A549 (cell line): ENCODE measurements at regions not wholly inside any gene's neighbourhood (a gene's known extent, or its start where the extent isn't known, plus 50 kb on each side); places are given as distances from the start of the nearest gene placed in this dataset.

Experiments
- ATAC-seq, 2 experiments: fragments of 200-7000 bp in 1 of 2; fragments of >200 bp in 1 of 2; cut with Nextera tagmentation in 1 of 2; cut with Tn5 transposase in 1 of 2; 3 replicates each; pipeline versions ENCODE4 v1.8.0 to v1.9.1; 2018 to 2020; ENCODE audit warnings: mild to moderate bottlenecking in 1 of 2, moderate library complexity in 1 of 2
- CTCF ChIA-PET: fragments of 300-600 bp; sonication (Branson Sonifier 250); formaldehyde crosslinking; extraction: SDS; loops from one replicate; lab custom pipeline; 2021; ENCODE audit warnings: antibody characterized with exemption, inconsistent platforms; lab: Yijun Ruan, JAX
- POLR2A ChIA-PET: fragments of 350-600 bp; formaldehyde crosslinking; extraction: SDS; loops from one replicate; lab custom pipeline; 2021; ENCODE audit warnings: antibody characterized with exemption, inconsistent platforms; lab: Yijun Ruan, JAX
- DNase-seq, 2 experiments: peaks; one replicate each; pipeline versions ENCODE4 v3.0.0 to v3.0.0-alpha.2; 2011 to 2016; ENCODE audit warnings: low read depth in 1 of 2, low spot score in 1 of 2
- FAIRE-seq: peaks from 2 replicates; lab custom pipeline; 2011; peaks lifted over from hg19 to GRCh38; lab: Jason Lieb, UNC
- H3K27ac ChIP-seq, 2 experiments: fragments of >200 bp; sonication (Bioruptor Twin); formaldehyde crosslinking; 3 replicates each; pipeline ENCODE4 v1.5.1; 2016 to 2017
- H3K4me1 ChIP-seq: fragments of >200 bp; sonication (Bioruptor Twin); formaldehyde crosslinking; 3 replicates; pipeline ENCODE4 v1.6.1; 2016
- H3K4me2 ChIP-seq: fragments of >200 bp; sonication (Bioruptor Twin); formaldehyde crosslinking; 3 replicates; pipeline ENCODE4 v1.6.1; 2016
- H3K4me3 ChIP-seq: fragments of >200 bp; sonication (Bioruptor Twin); formaldehyde crosslinking; 3 replicates; pipeline ENCODE4 v1.5.1; 2016
- H3K9me3 ChIP-seq: fragments of >200 bp; sonication (Bioruptor Twin); formaldehyde crosslinking; 3 replicates; pipeline ENCODE4 v1.6.1; 2016
- BHLHE40 ChIP-seq: IDR thresholded peaks from 2 replicates; pipeline ENCODE4 v1.6.1; 2012; ENCODE audit warnings: low read depth, low read length, inconsistent platforms
- CBX2 ChIP-seq: fragments of 200-600 bp; sonication (generic); IDR thresholded peaks from 2 replicates; pipeline ENCODE4 v1.6.1; 2016; ENCODE audit warnings: low read depth, mild to moderate bottlenecking, borderline replicate concordance
- CBX8 ChIP-seq: fragments of 200-600 bp; sonication (generic); IDR thresholded peaks from 2 replicates; pipeline ENCODE4 v1.6.1; 2016
- CHD2 ChIP-seq: fragments of 150-350 bp; IDR thresholded peaks from 2 replicates; pipeline ENCODE4 v1.6.1; 2014; ENCODE audit warnings: low read length; ENCODE audit not compliant: partially characterized antibody
- CHD4 ChIP-seq: fragments of 200-600 bp; sonication (generic); IDR thresholded peaks from 2 replicates; pipeline ENCODE4 v1.6.1; 2016; ENCODE audit warnings: antibody characterized with exemption, mild to moderate bottlenecking, borderline replicate concordance
- EHMT2 ChIP-seq: fragments of 200-600 bp; sonication (generic); IDR thresholded peaks from 2 replicates; pipeline ENCODE4 v1.6.1; 2016; ENCODE audit warnings: antibody characterized with exemption, low read depth, mild to moderate bottlenecking, moderate library complexity
- FOSL2 ChIP-seq, 2 experiments: fragments of 450-650 bp in 1 of 2; fragments of >200 bp in 1 of 2; sonication (Bioruptor Twin) in 1 of 2; formaldehyde crosslinking; IDR thresholded peaks; 2 replicates each; pipeline versions ENCODE4 v1.5.0 to v1.6.1; 2016 to 2020; ENCODE audit warnings: mild to moderate bottlenecking in 1 of 2, moderate library complexity in 1 of 2
- HOXB5 ChIP-seq: fragments of 250-450 bp; sonication (Bioruptor Pico); IDR thresholded peaks from 2 replicates; pipeline ENCODE4 v1.5.0; 2020; ENCODE audit warnings: mild to moderate bottlenecking, moderate library complexity
- JUN ChIP-seq, 2 experiments: fragments of >200 bp; sonication (Bioruptor Twin); formaldehyde crosslinking; IDR thresholded peaks; 2 replicates in 1 of 2; 3 replicates in 1 of 2; pipeline ENCODE4 v1.6.1; 2016 to 2017
- KDM5A ChIP-seq: fragments of 200-600 bp; sonication (generic); IDR thresholded peaks from 2 replicates; pipeline ENCODE4 v1.6.1; 2016; ENCODE audit warnings: antibody characterized with exemption, mild to moderate bottlenecking
- MAFK ChIP-seq: fragments of 450-650 bp; IDR thresholded peaks from 2 replicates; pipeline ENCODE4 v1.6.1; 2014; ENCODE audit not compliant: partially characterized antibody
- MYC ChIP-seq: IDR thresholded peaks from 2 replicates; pipeline ENCODE4 v1.6.1; 2012; ENCODE audit warnings: mild to moderate bottlenecking, inconsistent platforms, low read length, improper control_type of control experiment, borderline replicate concordance
- NFE2L2 ChIP-seq: fragments of 150-350 bp; conservative IDR thresholded peaks from 2 replicates; pipeline ENCODE4 v1.6.1; 2014; ENCODE audit warnings: low read length
- PHF8 ChIP-seq: fragments of 200-600 bp; sonication (generic); IDR thresholded peaks from 2 replicates; pipeline ENCODE4 v1.6.1; 2016; ENCODE audit warnings: low read depth, mild to moderate bottlenecking, antibody characterized with exemption, moderate library complexity, borderline replicate concordance
- POLR2A ChIP-seq: IDR thresholded peaks from 2 replicates; pipeline ENCODE4 v1.6.1; 2012; ENCODE audit warnings: mild to moderate bottlenecking, low read length
- POLR2AphosphoS2 ChIP-seq: conservative IDR thresholded peaks from 2 replicates; pipeline ENCODE4 v1.6.1; 2012; ENCODE audit warnings: low read length, improper control_type of control experiment, inconsistent platforms
- RAD21 ChIP-seq, 2 experiments: fragments of >200 bp in 1 of 2; sonication (Bioruptor Twin) in 1 of 2; formaldehyde crosslinking in 1 of 2; IDR thresholded peaks in 1 of 2; conservative IDR thresholded peaks in 1 of 2; 2 replicates in 1 of 2; 3 replicates in 1 of 2; pipeline ENCODE4 v1.6.1; 2012 to 2018; ENCODE audit warnings: inconsistent platforms in 1 of 2
- RARB ChIP-seq: fragments of 250-450 bp; sonication (Bioruptor Pico); IDR thresholded peaks from 2 replicates; pipeline ENCODE4 v1.8.0; 2021; ENCODE audit warnings: mild to moderate bottlenecking, moderate library complexity
- RCOR1 ChIP-seq: fragments of 150-350 bp; IDR thresholded peaks from 2 replicates; pipeline ENCODE4 v1.6.1; 2014; ENCODE audit warnings: antibody characterized with exemption, low read length, low read depth
- RNF2 ChIP-seq: fragments of 200-600 bp; sonication (generic); IDR thresholded peaks from 2 replicates; pipeline ENCODE4 v1.6.1; 2016; ENCODE audit warnings: low read depth, mild to moderate bottlenecking, antibody characterized with exemption, moderate library complexity, borderline replicate concordance
- TFCP2L1 ChIP-seq: fragments of 250-450 bp; sonication (Bioruptor Pico); IDR thresholded peaks from 2 replicates; pipeline ENCODE4 v1.5.0; 2021; ENCODE audit warnings: mild to moderate bottlenecking
- WGBS: methylation state at CpG from one replicate; pipeline ENCODE4 v1.1.6; 2017; ENCODE audit errors: missing lambda C conversion rate; 5-methylcytosine and 5-hydroxymethylcytosine counted together
- TF ChIP-seq, protein P1 (sequence below): fragments of >200 bp; sonication (Bioruptor Twin); formaldehyde crosslinking; IDR thresholded peaks from 3 replicates; pipeline ENCODE4 v1.5.1; 2016
- TF ChIP-seq, protein P2 (sequence below): fragments of >200 bp; sonication (Bioruptor Twin); formaldehyde crosslinking; IDR thresholded peaks from 3 replicates; pipeline ENCODE4 v1.6.1; 2016
- TF ChIP-seq, protein P3 (sequence below): IDR thresholded peaks from 2 replicates; pipeline ENCODE4 v1.6.1; 2012
- TF ChIP-seq, protein P4 (sequence below): IDR thresholded peaks from 2 replicates; pipeline ENCODE4 v1.6.1; 2012

DNA sequence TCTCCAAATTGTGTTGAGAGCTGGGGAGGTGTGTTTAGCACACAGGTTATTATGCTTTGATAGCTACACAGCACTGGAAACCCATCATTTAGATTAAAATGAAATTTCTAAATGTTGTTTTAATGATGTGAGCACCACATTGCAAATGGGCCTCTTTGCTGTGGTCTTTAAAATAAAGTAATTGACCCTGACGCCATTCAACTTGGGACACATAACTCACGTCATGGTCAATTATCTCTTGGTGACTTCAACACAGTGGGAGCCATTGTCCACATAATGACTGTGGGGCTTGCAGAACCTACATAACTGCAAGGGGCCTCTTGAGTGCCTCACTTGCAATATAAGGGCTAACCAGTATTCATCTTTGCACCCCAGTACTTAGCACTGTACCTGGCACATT, 280.4 kb downstream of the HLX start (continued):
- no peak for TF ChIP-seq RCOR1

DNA sequence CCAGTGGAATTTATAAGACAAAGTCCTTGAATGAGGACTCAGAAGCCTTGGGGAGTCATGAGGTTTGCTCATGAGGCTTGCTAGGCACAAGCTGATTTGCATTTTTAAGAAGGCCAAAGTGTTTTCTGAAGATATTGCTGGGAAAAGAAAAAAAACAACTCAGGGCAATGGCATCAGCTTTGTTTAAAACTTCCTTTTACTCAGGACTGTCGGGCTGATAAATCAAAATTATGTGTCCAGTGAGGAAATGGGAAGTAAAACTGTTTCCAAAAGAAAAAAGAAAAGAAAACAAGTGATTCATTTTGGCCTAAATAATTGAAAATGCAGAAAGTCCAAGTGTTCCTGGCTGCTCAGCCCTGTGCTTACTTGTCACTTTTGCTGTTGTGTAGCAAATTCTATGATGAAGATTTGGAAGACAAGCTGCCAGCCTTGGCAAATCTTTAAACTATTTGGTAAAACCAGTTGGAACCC, 282.4 kb downstream of the HLX start:
- FAIRE-seq (no peak), ATAC-seq (no peak), DNase-seq (no peak)
- H3K4me2 ChIP-seq: no peak overlapping the region
- ChIA-PET CTCF (interaction anchor here (1.3 kb wide), 1 partner anchor 13 kb away, joined by 3 read pairs; no protein-coding TSS in a partner anchor), POLR2A (no interaction called here)
- no peak overlapping the region for H3K4me3 ChIP-seq
- no peak overlapping the region for H3K27ac ChIP-seq
- 0 out of 3 replicates have a peak, but pooled peaks cover 3% of the 10 kb centered on the region for H3K4me1 ChIP-seq
- WGBS: 26% methylated on average over 1 of the region's 1 CpG
- TF ChIP-seq CBX8 (no peak), POLR2A (no peak), MYC (no peak), MAFK (no peak), BHLHE40 (no peak), RNF2 (no peak), CHD2 (no peak), CHD4 (no peak), CBX2 (no peak), TFCP2L1 (CRISPR knock-in tag) (no peak), NFE2L2 (no peak), HOXB5 (CRISPR knock-in tag) (no peak)
- TF ChIP-seq, protein P1, sequence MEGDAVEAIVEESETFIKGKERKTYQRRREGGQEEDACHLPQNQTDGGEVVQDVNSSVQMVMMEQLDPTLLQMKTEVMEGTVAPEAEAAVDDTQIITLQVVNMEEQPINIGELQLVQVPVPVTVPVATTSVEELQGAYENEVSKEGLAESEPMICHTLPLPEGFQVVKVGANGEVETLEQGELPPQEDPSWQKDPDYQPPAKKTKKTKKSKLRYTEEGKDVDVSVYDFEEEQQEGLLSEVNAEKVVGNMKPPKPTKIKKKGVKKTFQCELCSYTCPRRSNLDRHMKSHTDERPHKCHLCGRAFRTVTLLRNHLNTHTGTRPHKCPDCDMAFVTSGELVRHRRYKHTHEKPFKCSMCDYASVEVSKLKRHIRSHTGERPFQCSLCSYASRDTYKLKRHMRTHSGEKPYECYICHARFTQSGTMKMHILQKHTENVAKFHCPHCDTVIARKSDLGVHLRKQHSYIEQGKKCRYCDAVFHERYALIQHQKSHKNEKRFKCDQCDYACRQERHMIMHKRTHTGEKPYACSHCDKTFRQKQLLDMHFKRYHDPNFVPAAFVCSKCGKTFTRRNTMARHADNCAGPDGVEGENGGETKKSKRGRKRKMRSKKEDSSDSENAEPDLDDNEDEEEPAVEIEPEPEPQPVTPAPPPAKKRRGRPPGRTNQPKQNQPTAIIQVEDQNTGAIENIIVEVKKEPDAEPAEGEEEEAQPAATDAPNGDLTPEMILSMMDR: no peak
- TF ChIP-seq, protein P2, sequence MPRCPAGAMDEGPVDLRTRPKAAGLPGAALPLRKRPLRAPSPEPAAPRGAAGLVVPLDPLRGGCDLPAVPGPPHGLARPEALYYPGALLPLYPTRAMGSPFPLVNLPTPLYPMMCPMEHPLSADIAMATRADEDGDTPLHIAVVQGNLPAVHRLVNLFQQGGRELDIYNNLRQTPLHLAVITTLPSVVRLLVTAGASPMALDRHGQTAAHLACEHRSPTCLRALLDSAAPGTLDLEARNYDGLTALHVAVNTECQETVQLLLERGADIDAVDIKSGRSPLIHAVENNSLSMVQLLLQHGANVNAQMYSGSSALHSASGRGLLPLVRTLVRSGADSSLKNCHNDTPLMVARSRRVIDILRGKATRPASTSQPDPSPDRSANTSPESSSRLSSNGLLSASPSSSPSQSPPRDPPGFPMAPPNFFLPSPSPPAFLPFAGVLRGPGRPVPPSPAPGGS: no peak
- H3K9me3 ChIP-seq: no peaks in the 10 kb centered on the region

DNA sequence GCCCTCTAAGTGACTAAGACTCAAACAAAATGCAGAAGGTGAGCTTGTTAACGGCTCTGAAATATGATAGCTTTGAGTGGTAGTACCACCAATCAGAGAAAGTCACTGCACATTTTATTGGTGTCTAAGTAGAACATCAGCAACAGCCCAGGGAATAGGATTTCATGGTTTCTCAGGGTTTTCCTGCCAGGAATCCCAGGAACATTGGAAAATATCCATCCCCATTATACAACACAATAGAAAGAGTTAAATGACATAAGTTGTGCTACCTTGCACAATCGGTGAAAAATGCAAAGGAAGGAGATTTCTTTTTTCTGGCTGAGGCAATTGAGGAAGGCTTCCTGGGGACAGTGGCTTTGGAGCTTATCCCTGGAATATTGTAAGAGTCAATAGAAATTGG, 283.1 kb downstream of the HLX start:
- Histone ChIP-seq H3K4me3 (no peak overlapping the region), H3K9me3 (no peaks in the 10 kb centered on the region), H3K4me1 (0 out of 3 replicates have a peak, but pooled peaks cover 3% of the 10 kb centered on the region), H3K27ac (no peak overlapping the region), H3K4me2 (no peak overlapping the region)
- TF ChIP-seq PHF8: no peak
- TF ChIP-seq, protein P3, sequence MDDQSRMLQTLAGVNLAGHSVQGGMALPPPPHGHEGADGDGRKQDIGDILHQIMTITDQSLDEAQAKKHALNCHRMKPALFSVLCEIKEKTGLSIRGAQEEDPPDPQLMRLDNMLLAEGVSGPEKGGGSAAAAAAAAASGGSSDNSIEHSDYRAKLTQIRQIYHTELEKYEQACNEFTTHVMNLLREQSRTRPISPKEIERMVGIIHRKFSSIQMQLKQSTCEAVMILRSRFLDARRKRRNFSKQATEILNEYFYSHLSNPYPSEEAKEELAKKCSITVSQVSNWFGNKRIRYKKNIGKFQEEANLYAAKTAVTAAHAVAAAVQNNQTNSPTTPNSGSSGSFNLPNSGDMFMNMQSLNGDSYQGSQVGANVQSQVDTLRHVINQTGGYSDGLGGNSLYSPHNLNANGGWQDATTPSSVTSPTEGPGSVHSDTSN: no peak
- no peak for TF ChIP-seq KDM5A
- no peak for TF ChIP-seq POLR2AphosphoS2
- TF ChIP-seq, protein P2: no peak
- no peak for TF ChIP-seq RARB (CRISPR knock-in tag)
- TF ChIP-seq MYC: no peak
- no peak for TF ChIP-seq CBX8
- TF ChIP-seq FOSL2 (IDR thresholded peaks at IDR 0.05): no peak
- no peak for TF ChIP-seq FOSL2 (CRISPR knock-in tag; IDR thresholded peaks at IDR 0.05)
- TF ChIP-seq POLR2A: no peak
- no peak for TF ChIP-seq HOXB5 (CRISPR knock-in tag)
- TF ChIP-seq, protein P4, sequence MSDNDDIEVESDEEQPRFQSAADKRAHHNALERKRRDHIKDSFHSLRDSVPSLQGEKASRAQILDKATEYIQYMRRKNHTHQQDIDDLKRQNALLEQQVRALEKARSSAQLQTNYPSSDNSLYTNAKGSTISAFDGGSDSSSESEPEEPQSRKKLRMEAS: no peak
- no peak for TF ChIP-seq RAD21 (conservative IDR thresholded peaks at IDR 0.05 in 1 of 2, IDR thresholded peaks at IDR 0.05 in 1 of 2)
- TF ChIP-seq JUN (IDR thresholded peaks at IDR 0.05): no peak
- TF ChIP-seq TFCP2L1 (CRISPR knock-in tag): no peak
- no peak for TF ChIP-seq EHMT2
- TF ChIP-seq BHLHE40: no peak
- POLR2A ChIA-PET: no interaction called here
- WGBS: 59% methylated on average over 2 of the region's 2 CpGs
- DNase-seq (no peak), ATAC-seq (no peak), FAIRE-seq (no peak)
- CTCF ChIA-PET: interaction anchor here (1.3 kb wide), 1 partner anchor 14 kb away, joined by 3 read pairs; no protein-coding TSS in a partner anchor
